ENCODE measurements at regions not wholly inside any gene's neighbourhood (a gene's known extent, or its start where the extent isn't known, plus 50 kb on each side); places are given as distances from the start of the nearest gene placed in this dataset.

GRCh38 chr5:165940541-165940940 lies 2350.9 kb upstream of the WWC1 start:
- no peak for DNase-seq (ENCODE audit: low read depth, low spot score)
- no peak overlapping the region for H3K27ac ChIP-seq

DNA sequence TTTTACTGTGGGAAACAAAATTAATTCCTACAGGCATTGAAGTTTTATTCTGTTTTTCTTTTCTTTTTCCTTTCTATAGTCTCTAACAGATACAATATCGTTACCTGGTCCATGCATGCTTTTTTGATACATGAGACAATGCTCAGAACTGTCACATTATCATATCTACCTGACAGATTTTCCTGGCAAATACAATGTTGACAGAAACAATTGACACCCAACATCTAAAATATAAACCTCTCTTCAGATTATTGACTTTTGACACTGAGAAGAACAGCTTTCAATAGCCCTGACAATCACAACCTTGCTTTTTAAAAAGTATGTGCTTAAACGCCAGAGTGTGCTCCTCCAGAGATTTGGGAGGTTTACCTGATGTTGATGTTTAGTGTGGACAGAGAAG lies 2334.6 kb upstream of the WWC1 start:
- DNase-seq (ENCODE audit: low read depth, low spot score): no peak
- H3K27ac ChIP-seq: no peak overlapping the region

- no peak overlapping the region for H3K27ac ChIP-seq
- DNase-seq (ENCODE audit: low read depth, low spot score): no peak
Observed at GRCh38 chr5:165981671-165982070, 2309.8 kb upstream of the WWC1 start.

- H3K27ac ChIP-seq: no peak overlapping the region
- no peak for DNase-seq (ENCODE audit: low read depth, low spot score)
Observed at GRCh38 chr5:165996201-165996875, 2295.1 kb upstream of the WWC1 start.

DNA sequence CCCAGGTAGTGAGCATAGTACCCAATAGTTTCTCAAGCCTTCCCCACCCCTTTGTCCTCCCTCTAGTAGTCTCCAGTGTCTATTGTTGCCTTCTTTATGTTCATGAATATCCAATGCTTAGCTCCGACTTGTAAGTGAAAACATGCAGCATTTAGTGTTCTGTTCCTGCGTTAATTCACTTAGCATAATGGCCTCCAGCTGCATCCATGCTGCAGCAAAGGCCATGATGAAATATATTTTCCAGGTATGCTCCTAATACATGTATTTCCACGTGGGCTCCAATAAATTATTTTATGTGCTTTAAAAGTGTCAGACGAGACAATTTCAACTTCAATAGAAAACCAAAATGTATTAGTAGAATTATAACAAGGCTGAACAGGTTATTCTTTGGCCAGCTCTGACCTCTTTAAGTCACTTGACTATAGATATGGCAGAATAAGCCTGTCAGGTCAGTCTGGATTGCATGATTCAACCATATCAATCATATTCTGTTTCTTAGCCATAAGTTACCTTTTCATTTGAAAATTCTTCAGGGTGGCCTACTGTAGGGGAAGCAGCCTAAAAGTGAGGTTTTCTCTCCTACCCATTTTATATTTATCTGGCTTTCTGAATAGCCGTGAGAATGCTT lies 2291.6 kb upstream of the WWC1 start:
- H3K27ac ChIP-seq: no peak overlapping the region
- no peak for DNase-seq (ENCODE audit: low read depth, low spot score)

- no peak overlapping the region for H3K27ac ChIP-seq
- DNase-seq (ENCODE audit: low read depth, low spot score): no peak
Observed at GRCh38 chr5:166004006-166004405, 2287.4 kb upstream of the WWC1 start.

- no peak overlapping the region for H3K27ac ChIP-seq
Observed at GRCh38 chr5:166013415-166013814, 2278.0 kb upstream of the WWC1 start.

GRCh38 chr5:166014256-166014655 lies 2277.2 kb upstream of the WWC1 start:
- H3K27ac ChIP-seq: peak overlapping the region; percentile 21
- peak; percentile 34 for DNase-seq (ENCODE audit: low read depth, low spot score)

More at GRCh38 chr5:166013415-166013814, 2278.0 kb upstream of the WWC1 start:
- DNase-seq (ENCODE audit: low read depth, low spot score): no peak

- no peak for DNase-seq (ENCODE audit: low read depth, low spot score)
- H3K27ac ChIP-seq: no peak overlapping the region
Observed at GRCh38 chr5:166018716-166019115, 2272.7 kb upstream of the WWC1 start.

GRCh38 chr5:166022065-166022464 lies 2269.4 kb upstream of the WWC1 start:
- DNase-seq (ENCODE audit: low read depth, low spot score): no peak
- H3K27ac ChIP-seq: no peak overlapping the region

GRCh38 chr5:166024970-166025369 lies 2266.5 kb upstream of the WWC1 start:
- no peak overlapping the region for H3K27ac ChIP-seq
- DNase-seq (ENCODE audit: low read depth, low spot score): no peak

DNA sequence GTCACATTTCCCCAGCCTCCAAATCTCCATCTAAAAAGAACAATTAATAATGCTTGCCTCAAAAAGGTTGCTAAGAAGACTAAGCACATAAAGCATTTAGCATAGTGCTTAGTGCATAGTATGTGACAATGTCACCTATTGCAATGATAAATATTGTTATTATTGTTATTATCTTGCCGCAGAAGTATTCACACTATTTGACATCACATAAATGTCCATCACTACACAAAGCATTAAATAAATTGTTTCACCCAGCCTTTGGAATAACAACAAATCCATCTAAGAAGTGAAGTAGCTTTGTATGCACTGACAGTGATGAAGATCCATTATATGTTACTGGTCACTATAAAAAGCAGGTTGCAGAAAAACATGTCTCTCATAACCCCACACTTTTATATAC lies 2263.9 kb upstream of the WWC1 start:
- DNase-seq (ENCODE audit: low read depth, low spot score): no peak

GRCh38 chr5:166031926-166032325 lies 2259.5 kb upstream of the WWC1 start:
- H3K27ac ChIP-seq: peak overlapping the region; percentile 73
- DNase-seq (ENCODE audit: low read depth, low spot score): peak; percentile 5

More for the DNA sequence above, 2263.9 kb upstream of the WWC1 start:
- no peak overlapping the region for H3K27ac ChIP-seq

DNA sequence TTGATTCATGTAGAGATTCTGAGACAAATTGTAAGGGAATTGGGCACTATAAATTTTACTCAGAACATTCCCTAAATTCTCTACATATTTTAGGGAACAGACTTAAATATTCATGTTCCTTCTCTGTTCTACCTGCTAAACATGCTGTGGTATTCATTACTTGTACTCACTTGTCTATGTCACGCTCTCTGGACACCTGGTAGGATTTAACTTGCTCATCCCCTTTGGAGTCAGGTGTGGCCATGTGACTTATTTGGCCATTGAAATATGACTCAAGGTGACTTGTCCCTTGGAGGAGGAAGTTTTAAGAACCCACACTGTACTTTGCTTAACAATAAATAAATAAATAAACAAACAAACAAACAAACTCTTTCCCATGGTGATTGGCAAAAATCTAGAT lies 2258.8 kb upstream of the WWC1 start:
- DNase-seq (ENCODE audit: low read depth, low spot score): peak; percentile 53
- H3K27ac ChIP-seq: peak overlapping the region; percentile 73

DNA sequence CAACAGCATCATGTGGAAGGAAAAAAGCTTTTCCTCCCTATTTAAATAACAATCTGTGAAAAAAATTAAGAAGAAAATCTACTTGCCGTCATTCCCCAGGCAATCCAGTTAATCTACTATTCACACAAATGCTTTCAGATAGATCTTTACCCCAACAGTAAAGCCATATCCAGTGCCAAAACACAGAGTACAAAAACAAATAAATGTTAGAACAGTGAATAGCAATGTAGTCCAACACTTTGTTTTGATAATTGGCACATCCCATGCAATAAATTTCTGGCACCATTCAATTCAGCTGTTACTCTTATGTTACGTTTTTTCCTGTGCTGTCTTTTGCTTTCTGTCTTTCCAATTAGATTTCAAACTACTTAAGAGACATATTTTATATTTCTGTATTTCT lies 2245.5 kb upstream of the WWC1 start:
- DNase-seq (ENCODE audit: low read depth, low spot score): no peak
- no peak overlapping the region for H3K27ac ChIP-seq

DNA sequence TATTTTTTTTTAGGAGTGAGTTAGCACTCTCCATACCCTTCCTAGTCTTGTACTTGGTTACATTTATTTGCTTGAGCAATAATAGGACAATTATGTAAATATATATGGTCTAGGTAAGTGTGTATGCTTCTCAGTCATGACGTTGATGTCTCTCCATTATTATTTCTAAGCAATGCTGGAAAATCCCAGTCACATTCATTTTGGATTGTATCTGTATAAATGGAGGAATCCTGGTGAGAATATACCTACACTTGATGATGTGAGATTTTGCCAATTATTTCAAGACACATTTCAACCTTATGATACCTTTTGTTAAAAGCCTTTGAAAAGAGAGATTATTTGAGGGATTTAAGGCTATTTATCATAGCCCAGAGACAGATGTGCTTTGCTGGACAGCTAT lies 2244.5 kb upstream of the WWC1 start:
- no peak for DNase-seq (ENCODE audit: low read depth, low spot score)
- no peak overlapping the region for H3K27ac ChIP-seq

DNA sequence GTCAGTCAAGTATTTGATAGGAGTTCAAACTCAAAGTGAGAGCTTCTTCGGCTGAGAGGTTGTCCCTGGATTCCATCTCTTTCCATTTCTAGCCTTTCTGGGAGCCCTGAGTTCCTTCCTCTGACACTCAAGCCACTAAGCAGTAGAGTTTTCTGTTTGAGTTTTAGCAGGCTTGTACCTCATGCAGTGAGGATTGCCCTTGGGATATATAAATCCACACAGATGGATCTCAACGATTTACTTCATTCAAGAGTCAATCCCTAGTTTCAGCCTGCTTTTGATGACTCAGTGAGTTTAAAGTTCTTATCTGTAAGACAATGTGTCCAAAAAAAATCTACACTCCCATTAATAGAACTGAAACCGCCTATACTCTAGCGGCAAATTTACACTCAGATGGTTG lies 2240.9 kb upstream of the WWC1 start:
- no peak overlapping the region for H3K27ac ChIP-seq

DNA sequence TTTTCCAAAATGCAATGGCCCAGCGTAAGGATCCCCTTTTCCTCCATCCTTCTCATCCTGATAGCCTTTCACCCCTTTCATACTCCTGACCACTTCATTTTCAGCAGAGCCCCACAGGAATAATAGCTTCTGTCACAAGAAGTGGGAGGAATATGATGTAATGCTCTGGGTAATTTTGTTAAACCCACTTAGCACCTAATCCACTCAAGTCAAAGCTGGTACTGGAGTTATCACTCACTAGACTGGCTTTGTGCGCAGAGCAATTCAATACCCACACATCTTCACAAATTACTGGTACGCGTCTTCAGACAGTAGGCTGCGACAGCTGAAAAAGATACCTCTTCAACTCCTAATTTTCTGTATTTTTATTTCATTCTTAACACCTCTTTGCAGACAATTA lies 2232.8 kb upstream of the WWC1 start:
- H3K27ac ChIP-seq: no peak overlapping the region
- no peak for DNase-seq (ENCODE audit: low read depth, low spot score)

More for the DNA sequence above, 2240.9 kb upstream of the WWC1 start:
- DNase-seq (ENCODE audit: low read depth, low spot score): no peak

DNA sequence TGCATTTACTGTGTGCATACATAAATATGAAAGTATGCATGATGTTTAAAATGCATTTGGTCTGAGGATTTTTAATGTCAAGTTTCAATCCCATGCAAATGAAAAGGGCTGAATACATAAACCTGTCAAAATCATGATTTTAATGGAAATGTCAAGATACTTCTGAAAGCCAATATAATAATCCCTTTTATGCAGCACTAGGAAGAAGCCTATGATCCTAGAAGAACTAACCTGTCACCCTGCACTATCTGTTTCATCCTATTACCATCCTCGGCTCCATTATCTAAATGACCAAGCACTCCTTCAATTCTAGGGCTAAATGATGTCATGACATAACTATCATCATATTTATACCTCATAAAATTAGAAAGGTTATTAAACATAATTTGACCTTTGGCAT lies 2229.4 kb upstream of the WWC1 start:
- no peak for DNase-seq (ENCODE audit: low read depth, low spot score)
- H3K27ac ChIP-seq: no peak overlapping the region

- H3K27ac ChIP-seq: no peak overlapping the region
- DNase-seq (ENCODE audit: low read depth, low spot score): no peak
Observed at GRCh38 chr5:166062719-166063118, 2228.7 kb upstream of the WWC1 start.

- no peak overlapping the region for H3K27ac ChIP-seq
- no peak for DNase-seq (ENCODE audit: low read depth, low spot score)
Observed at GRCh38 chr5:166063261-166063660, 2228.2 kb upstream of the WWC1 start.
